HG02798 (cell line): ENCODE measurements at regions not wholly inside any gene's neighbourhood (a gene's known extent, or its start where the extent isn't known, plus 50 kb on each side); places are given as distances from the start of the nearest gene placed in this dataset.
"Not testable (repeated sequence)": the region's sequence is repeated elsewhere in the genome, so short reads cannot be mapped to it uniquely, and the experiment has no call there.

ENCODE experiments used
- ATAC-seq: cut with Tn5 transposase; IDR thresholded peaks from one replicate; pipeline ENCODE4 v1.9.1; 2021; ENCODE audit warnings: mild to moderate bottlenecking; ENCODE audit not compliant: unreplicated experiment, poor library complexity

DNA sequence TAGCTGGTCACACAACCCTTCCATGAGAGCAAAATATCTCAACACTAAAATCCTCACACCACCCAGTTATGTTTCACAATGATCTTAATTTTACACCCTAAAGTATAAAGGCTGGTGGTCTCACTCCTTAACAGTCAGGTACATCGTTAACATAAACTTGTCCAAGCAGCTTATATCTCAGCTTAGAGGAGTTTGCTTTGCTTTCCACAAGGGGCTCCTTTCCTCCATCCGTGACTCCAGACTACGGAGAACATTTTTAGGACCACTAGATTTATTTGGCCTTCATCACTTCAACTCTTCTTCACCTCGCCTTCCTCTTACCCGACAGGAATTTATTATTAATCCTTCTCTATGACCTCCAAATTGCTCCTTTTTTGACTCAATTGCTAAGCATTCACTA is 1014.1 kb upstream of the NUDT12 start:
- no peak for ATAC-seq

- ATAC-seq = no peak
These were observed 1011.5 kb upstream of the NUDT12 start for GRCh38 chr5:104573949-104574709.

- ATAC-seq = no peak
These were observed 1007.0 kb upstream of the NUDT12 start for GRCh38 chr5:104569621-104570020.

- no peak for ATAC-seq
These were observed 1001.9 kb upstream of the NUDT12 start for GRCh38 chr5:104564530-104564929.

GRCh38 chr5:104556957-104557356 is 994.4 kb upstream of the NUDT12 start:
- no peak for ATAC-seq

DNA sequence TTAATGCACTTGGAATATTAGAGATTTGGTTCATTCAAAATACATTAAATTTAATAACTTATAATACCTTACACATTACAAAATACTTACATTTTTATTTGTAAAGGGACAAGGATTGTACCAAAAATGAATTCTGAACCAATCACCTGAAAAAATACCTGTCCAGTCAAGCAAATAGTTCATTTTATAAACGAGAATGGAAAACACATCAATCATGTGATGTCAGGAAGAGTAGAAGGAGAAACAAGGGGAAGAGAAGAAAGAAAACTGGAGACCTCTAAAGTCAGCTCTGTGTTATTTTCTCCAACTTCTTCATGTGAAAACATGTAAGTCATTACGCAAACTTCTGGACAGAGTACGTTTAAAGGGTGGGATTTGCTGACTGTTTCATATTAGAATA is 989.0 kb upstream of the NUDT12 start:
- no peak for ATAC-seq

DNA sequence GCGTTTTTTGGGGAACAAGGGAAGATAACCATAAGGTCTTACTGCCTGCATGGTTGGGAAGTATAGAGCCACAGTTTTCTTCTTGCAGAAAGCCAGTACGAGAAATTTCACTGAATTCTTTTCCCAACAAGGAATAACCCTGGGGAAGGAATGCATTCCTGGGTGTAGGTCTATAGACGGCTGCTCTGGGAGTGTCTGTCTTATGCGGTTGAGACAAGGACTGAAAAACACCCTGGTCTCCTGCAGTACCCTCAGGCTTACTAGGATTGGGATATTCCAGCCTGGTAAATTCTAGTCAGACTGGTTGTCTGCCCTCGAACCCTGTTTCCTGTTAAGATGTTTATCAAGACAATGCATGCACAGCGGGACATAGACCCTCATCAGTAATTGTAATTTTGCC is 984.3 kb upstream of the NUDT12 start:
- ATAC-seq = not testable (repeated sequence)

GRCh38 chr5:104541141-104541785 is 978.7 kb upstream of the NUDT12 start:
- no peak for ATAC-seq

DNA sequence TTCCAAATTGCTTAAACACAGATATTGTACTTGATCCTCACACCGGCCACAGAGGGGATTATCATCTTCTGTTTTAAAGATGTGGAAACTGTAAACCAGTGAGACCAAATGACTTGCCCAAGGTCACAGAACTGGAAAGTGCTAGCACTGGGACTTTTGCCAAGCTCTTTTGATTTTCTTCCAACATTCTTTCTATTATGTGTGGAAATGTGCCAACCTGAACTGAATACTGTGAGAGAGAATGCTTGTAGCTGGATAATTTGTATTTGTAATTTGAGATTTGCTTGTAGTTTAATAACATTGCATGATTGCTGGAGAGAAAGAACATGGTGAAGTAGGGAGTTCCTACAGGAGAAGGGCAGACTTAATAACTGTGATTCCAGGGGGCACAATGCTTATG is 977.9 kb upstream of the NUDT12 start:
- no peak for ATAC-seq

DNA sequence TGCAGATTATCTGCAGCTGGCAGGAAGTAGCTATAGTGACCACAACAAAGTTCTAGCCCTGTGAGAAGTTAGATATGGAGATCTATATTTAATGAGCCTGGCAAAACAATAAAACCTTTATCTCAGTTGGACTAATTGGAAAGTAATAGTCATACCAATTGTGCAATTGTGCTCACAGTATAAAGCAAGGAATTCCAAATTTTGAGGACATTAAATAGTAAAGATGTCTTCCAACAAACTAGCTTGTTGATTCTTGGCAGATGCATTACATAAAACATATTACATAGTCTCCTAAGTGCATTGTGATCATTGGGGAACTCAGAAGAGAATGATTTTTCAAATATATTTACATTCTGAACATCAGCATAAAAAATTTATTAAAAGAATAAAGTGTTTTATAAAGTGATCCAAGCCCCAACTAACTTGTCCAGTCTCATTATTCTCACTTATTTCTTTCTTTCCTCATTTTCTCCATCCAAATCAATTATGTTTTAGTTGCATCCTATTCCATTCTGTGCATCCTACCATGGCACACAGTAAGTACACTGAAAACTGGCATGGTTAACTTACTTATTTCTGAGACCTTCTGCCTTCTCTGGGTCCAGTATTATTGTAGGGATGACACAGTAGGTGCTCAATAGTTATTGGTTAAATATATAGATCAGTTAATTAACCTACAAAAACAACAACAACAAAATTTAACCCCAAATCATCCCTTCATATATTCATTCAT is 977.2 kb upstream of the NUDT12 start:
- ATAC-seq = no peak

DNA sequence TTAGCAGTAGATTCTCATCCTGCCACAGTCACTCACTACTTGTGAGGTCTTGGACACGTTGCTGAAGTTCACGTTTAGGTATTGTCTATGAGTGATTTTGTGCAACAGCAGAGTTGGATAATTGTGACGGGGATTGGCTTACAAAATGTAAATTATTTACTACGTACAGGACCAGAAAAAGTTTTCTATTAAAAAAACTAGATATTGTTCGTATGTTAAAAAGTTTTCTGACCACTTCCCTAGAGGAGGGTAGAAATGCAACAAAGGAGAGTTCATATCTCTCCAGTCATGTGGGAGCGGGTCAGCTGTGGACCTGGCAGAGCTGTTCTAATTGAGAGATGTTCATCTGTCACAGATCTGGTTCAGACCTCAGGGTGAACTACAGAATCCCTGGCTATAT is 976.1 kb upstream of the NUDT12 start:
- no peak for ATAC-seq

DNA sequence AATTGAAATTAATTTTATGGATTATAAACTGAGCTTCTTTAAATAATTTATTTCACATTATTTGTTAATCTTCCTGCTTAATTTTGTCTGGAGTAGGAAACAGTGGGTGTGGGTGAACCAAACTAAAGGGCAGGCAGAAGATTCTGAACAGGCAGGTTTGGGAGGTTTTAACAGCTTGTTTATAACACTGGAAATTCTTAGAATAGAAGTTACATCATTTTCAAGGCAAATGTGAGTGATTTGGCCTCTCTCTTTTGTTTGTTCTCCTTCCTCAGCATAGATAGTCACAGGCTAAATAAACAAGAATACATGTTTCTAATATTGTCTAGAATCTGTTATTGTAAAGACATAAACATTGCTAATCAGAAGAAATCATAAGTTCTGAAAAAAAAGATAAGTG is 970.9 kb upstream of the NUDT12 start:
- no peak for ATAC-seq

GRCh38 chr5:104526866-104527265 is 964.3 kb upstream of the NUDT12 start:
- ATAC-seq = no peak

- no peak for ATAC-seq
These were observed 951.1 kb upstream of the NUDT12 start for GRCh38 chr5:104513640-104514072.

- no peak for ATAC-seq
These were observed 950.6 kb upstream of the NUDT12 start for GRCh38 chr5:104513121-104513602.

GRCh38 chr5:104512063-104512825 is 949.7 kb upstream of the NUDT12 start:
- no peak for ATAC-seq

DNA sequence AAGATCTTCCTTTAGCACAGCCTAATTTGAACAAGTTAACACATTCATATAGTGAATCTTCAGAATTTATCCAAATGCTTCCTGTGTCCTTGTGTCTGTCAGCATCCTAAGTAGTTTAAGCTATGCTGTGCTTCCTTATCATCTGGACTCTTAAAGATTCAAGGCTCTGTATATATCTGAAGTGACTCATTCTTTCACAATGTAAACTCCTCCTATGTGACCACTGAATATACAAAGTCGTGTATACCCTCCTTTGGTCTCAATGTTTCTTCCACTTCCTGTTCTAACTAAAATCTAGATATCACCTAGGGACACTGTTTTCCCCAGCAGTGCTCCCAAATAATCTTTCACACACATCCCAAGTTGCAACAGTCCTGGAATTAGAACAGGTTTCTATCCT is 935.7 kb upstream of the NUDT12 start:
- no peak for ATAC-seq

GRCh38 chr5:104494083-104494482 is 931.5 kb upstream of the NUDT12 start:
- ATAC-seq = no peak

DNA sequence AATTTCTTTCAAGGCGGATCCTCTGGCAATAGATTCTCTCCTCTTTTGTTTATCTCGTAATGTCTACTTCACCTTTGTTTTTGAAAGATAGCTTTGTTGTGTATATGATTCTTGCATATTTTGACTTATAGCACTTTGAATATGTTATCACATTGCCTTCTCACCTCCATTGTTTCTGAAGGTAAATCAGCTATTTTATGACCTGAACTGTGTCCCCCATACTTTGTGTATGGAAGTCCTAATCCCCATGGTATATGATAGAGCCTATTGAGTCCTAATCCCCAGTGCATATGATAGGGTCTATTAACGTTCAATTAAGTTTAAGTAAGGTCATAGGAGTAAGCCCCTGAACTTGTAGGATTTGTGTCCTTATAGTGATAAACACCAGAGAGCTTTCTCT is 910.2 kb upstream of the NUDT12 start:
- no peak for ATAC-seq

- ATAC-seq = no peak
These were observed 893.5 kb upstream of the NUDT12 start for GRCh38 chr5:104456122-104456521.
